Endothelial cell of umbilical vein (primary cell): ENCODE measurements at regions not wholly inside any gene's neighbourhood (a gene's known extent, or its start where the extent isn't known, plus 50 kb on each side); places are given as distances from the start of the nearest gene placed in this dataset.

Experiments
- BruUV-seq: library from RNA; stranded (reverse); fragments of 400-500 nt; replicated peaks from 2 replicates; lab custom pipeline; 2021; lab: Mats Ljungman, UMichigan
- CTCF ChIA-PET: fragments of 300-600, 350-600 bp; sonication (Branson Sonifier 250); formaldehyde crosslinking; loops from one replicate; lab custom pipeline; 2021; ENCODE audit warnings: antibody characterized with exemption, inconsistent platforms; lab: Charles Lee
- POLR2A ChIA-PET: fragments of 300-600, 350-600 bp; sonication (Branson Sonifier 250); formaldehyde crosslinking; loops from one replicate; lab custom pipeline; 2021; ENCODE audit warnings: antibody characterized with exemption, inconsistent platforms; lab: Charles Lee
- DNase-seq: peaks from one replicate; pipeline ENCODE4 v3.0.0-alpha.2; 2011; ENCODE audit warnings: low read depth, low spot score
- FAIRE-seq: peaks from 2 replicates; lab custom pipeline; 2011; peaks lifted over from hg19 to GRCh38; lab: Jason Lieb, UNC
- H2AFZ ChIP-seq: 2 replicates; pipeline ENCODE4 v1.6.0; 2012; ENCODE audit warnings: low read depth, low read length, control low read depth, inconsistent platforms
- H3K27ac ChIP-seq: 2 replicates; pipeline ENCODE4 v1.5.1; 2011; ENCODE audit warnings: low read depth, mild to moderate bottlenecking, control low read depth, low read length, moderate library complexity; ENCODE audit not compliant: insufficient read depth
- H3K27me3 ChIP-seq, 2 experiments: 2 replicates each; pipeline versions ENCODE4 v1.6.0 to v1.6.1; 2011; ENCODE audit warnings: low read length in 2 of 2, mixed read lengths in 1 of 2; ENCODE audit not compliant: control insufficient read depth in 2 of 2, insufficient read depth in 2 of 2
- H3K36me3 ChIP-seq, 2 experiments: 2 replicates in 1 of 2; 3 replicates in 1 of 2; pipeline ENCODE4 v1.5.1; 2011; ENCODE audit warnings: low read length in 2 of 2, mild to moderate bottlenecking in 1 of 2, moderate library complexity in 1 of 2; ENCODE audit not compliant: control insufficient read depth in 2 of 2, insufficient read depth in 2 of 2; ENCODE audit errors: extremely low read depth in 1 of 2
- H3K4me1 ChIP-seq: 3 replicates; pipeline ENCODE4 v1.5.1; 2011; ENCODE audit warnings: mild to moderate bottlenecking, low read length; ENCODE audit not compliant: control insufficient read depth, insufficient read depth; ENCODE audit errors: extremely low read depth
- H3K4me2 ChIP-seq: 2 replicates; pipeline ENCODE4 v1.6.1; 2011; ENCODE audit warnings: low read length, control low read depth, mixed read lengths; ENCODE audit not compliant: insufficient read depth
- H3K4me3 ChIP-seq, 3 experiments: fragments of 200-600 bp in 1 of 3; sonication (generic), shearing (Covaris generic) in 1 of 3; replicated peaks in 1 of 3; 2 replicates each; pipeline ENCODE4 v1.5.1; 2011 to 2016; ENCODE audit warnings: control low read depth in 3 of 3, low read length in 3 of 3, mild to moderate bottlenecking in 2 of 3, inconsistent platforms in 1 of 3, low read depth in 1 of 3, moderate library complexity in 1 of 3; ENCODE audit not compliant: insufficient read depth in 1 of 3
- H3K79me2 ChIP-seq: 2 replicates; pipeline ENCODE4 v1.6.0; 2012; ENCODE audit warnings: low read length, inconsistent platforms; ENCODE audit not compliant: control insufficient read depth, insufficient read depth
- H3K9ac ChIP-seq: replicated peaks from 2 replicates; pipeline ENCODE3; 2011; ENCODE audit warnings: low read length, control low read depth; ENCODE audit not compliant: insufficient read depth; ENCODE audit errors: extremely low read depth
- H3K9me1 ChIP-seq: replicated peaks from 3 replicates; pipeline ENCODE4 v1.6.0; 2011; ENCODE audit warnings: mild to moderate bottlenecking, low read length; ENCODE audit not compliant: control insufficient read depth, insufficient read depth; ENCODE audit errors: extremely low read depth
- H3K9me3 ChIP-seq: replicated peaks from 2 replicates; pipeline ENCODE4 v1.5.1; 2012; ENCODE audit warnings: low read length, inconsistent platforms; ENCODE audit not compliant: control insufficient read depth, insufficient read depth
- H4K20me1 ChIP-seq: replicated peaks from 2 replicates; pipeline ENCODE3; 2011; ENCODE audit warnings: mild to moderate bottlenecking, low read length; ENCODE audit not compliant: control insufficient read depth, insufficient read depth; ENCODE audit errors: extremely low read depth
- EZH2 ChIP-seq: IDR thresholded peaks from 2 replicates; pipeline ENCODE4 v1.6.1; 2012; ENCODE audit warnings: borderline replicate concordance, low read depth, mild to moderate bottlenecking, moderate library complexity, low read length, inconsistent platforms; ENCODE audit not compliant: severe bottlenecking
- FOS ChIP-seq: IDR thresholded peaks from 2 replicates; pipeline ENCODE4 v1.6.1; 2011; ENCODE audit warnings: mild to moderate bottlenecking, low read length, moderate library complexity, borderline replicate concordance; ENCODE audit not compliant: insufficient read depth
- GATA2 ChIP-seq: IDR thresholded peaks from 2 replicates; pipeline ENCODE4 v1.7.0; 2011; ENCODE audit warnings: low read depth, mild to moderate bottlenecking, moderate library complexity, mixed read lengths, low read length; ENCODE audit not compliant: insufficient read length, insufficient read depth
- JUN ChIP-seq: IDR thresholded peaks from 2 replicates; pipeline ENCODE4 v1.6.1; 2011; ENCODE audit warnings: borderline replicate concordance, low read depth; ENCODE audit not compliant: insufficient read length, insufficient read depth
- MYC ChIP-seq: IDR thresholded peaks from one replicate; pipeline ENCODE4 v1.6.1; 2011; ENCODE audit warnings: mild to moderate bottlenecking, low read depth, low read length
- POLR2A ChIP-seq: IDR thresholded peaks from 2 replicates; pipeline ENCODE4 v1.6.1; 2012; ENCODE audit warnings: low read depth, mild to moderate bottlenecking, control low read depth, low read length
- POLR2AphosphoS5 ChIP-seq: IDR thresholded peaks from 2 replicates; pipeline ENCODE4 v1.6.1; 2012; ENCODE audit warnings: low read depth, mild to moderate bottlenecking, control low read depth, low read length, moderate library complexity; ENCODE audit not compliant: insufficient read depth
- dilution Hi-C: fragments of 300-500 bp; cut with MboI; formaldehyde crosslinking; loops from one replicate; pipeline ENCODE4 v1.15.0; 2019; ENCODE audit warnings: low sequenced_read_pairs; ENCODE audit not compliant: extremely low pct_ligation_motif_present
- intact Hi-C: fragments of 100-400 bp; cut with micrococcal nuclease; formaldehyde crosslinking; loops from one replicate; pipeline ENCODE4 v1.10.0; 2022
- TF ChIP-seq, protein P1 (sequence below): IDR thresholded peaks from 2 replicates; pipeline ENCODE4 v1.6.1; 2011; ENCODE audit not compliant: insufficient read depth, insufficient read length
- TF ChIP-seq, protein P2 (sequence below), 2 donors: IDR thresholded peaks; 1 replicate in 1 of 2; 2 replicates in 1 of 2; pipeline ENCODE4 v1.5.1; 2011; ENCODE audit warnings: low read length in 2 of 2, mild to moderate bottlenecking in 2 of 2, moderate library complexity in 2 of 2, control low read depth in 1 of 2, inconsistent platforms in 1 of 2, low read depth in 1 of 2; ENCODE audit not compliant: insufficient read depth in 1 of 2; ENCODE audit errors: extremely low read depth in 1 of 2

DNA sequence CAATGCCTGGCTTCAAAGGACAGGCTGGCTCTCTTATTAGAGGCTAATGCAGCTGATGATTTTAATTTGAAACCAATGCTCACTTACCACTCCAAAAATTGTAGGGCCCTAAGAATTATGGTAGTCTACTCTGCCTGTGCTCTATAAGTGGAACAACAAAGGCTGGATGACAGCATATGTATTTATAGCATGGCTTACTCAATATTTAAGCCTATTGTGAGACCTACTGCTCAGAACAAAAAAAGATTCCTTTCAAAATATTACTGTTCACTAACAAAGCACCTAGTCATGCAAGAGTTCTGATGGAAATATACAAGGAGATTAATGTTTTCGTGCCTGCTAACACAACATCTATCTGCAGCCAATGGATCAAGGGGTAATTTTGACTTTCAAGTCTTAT is 73.8 kb upstream of the DUSP10 start:
- H3K9ac ChIP-seq: no peak overlapping the region
- H2AFZ ChIP-seq: no peak overlapping the region
- no peak overlapping the region for H3K27ac ChIP-seq
- ChIA-PET CTCF (interaction anchor here (1.0 kb wide), 1 partner anchor 14 kb away, joined by 4 read pairs; no protein-coding TSS in a partner anchor), POLR2A (interaction anchor here (0.6 kb wide), 1 partner anchor 180 kb away, joined by 4 read pairs; no protein-coding TSS in a partner anchor)
- H3K79me2 ChIP-seq: no peaks in the 10 kb centered on the region
- no peak for DNase-seq
- H3K9me1 ChIP-seq: no peaks in the 10 kb centered on the region
- BruUV-seq: no TSS peak
- H3K9me3 ChIP-seq: no peaks in the 10 kb centered on the region
- FAIRE-seq: no peak
- H4K20me1 ChIP-seq: no peaks in the 10 kb centered on the region
- peaks cover 7% of the 10 kb centered on the region for H3K4me1 ChIP-seq
- dilution Hi-C loops (no loop called here), intact Hi-C loops (no loop called here)
- H3K4me3 ChIP-seq: no peak overlapping the region
- no peaks in the 10 kb centered on the region for H3K27me3 ChIP-seq
- no peak overlapping the region for H3K4me2 ChIP-seq
- TF ChIP-seq, protein P1, sequence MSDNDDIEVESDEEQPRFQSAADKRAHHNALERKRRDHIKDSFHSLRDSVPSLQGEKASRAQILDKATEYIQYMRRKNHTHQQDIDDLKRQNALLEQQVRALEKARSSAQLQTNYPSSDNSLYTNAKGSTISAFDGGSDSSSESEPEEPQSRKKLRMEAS: no peak
- TF ChIP-seq POLR2AphosphoS5 (no peak), GATA2 (no peak), POLR2A (no peak), JUN (no peak), EZH2 (no peak), MYC (no peak), FOS (no peak)
- TF ChIP-seq, protein P2, sequence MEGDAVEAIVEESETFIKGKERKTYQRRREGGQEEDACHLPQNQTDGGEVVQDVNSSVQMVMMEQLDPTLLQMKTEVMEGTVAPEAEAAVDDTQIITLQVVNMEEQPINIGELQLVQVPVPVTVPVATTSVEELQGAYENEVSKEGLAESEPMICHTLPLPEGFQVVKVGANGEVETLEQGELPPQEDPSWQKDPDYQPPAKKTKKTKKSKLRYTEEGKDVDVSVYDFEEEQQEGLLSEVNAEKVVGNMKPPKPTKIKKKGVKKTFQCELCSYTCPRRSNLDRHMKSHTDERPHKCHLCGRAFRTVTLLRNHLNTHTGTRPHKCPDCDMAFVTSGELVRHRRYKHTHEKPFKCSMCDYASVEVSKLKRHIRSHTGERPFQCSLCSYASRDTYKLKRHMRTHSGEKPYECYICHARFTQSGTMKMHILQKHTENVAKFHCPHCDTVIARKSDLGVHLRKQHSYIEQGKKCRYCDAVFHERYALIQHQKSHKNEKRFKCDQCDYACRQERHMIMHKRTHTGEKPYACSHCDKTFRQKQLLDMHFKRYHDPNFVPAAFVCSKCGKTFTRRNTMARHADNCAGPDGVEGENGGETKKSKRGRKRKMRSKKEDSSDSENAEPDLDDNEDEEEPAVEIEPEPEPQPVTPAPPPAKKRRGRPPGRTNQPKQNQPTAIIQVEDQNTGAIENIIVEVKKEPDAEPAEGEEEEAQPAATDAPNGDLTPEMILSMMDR (IDR thresholded peaks at IDR 0.05; ENCODE audit: extremely low read depth in 1 of 2, insufficient read depth in 1 of 2, low read depth in 1 of 2, low read length in 2 of 2): no peak
- H3K36me3 ChIP-seq: no peaks in the 10 kb centered on the region
